Activated CD4-positive, alpha-beta T cell treated with anti-CD3 and anti-CD28 coated beads for 24 hours (primary cell): ENCODE measurements at regions not wholly inside any gene's neighbourhood (a gene's known extent, or its start where the extent isn't known, plus 50 kb on each side); places are given as distances from the start of the nearest gene placed in this dataset.

Experiments used
- DNase-seq, 2 donors: peaks; one replicate each; pipeline ENCODE4 v3.0.0-alpha.2; 2020; ENCODE audit warnings: low read depth in 2 of 2

GRCh38 chr4:121227341-121227792 is 63.2 kb upstream of the TNIP3 start:
- no peak for DNase-seq

GRCh38 chr4:121226362-121226761 is 62.2 kb upstream of the TNIP3 start:
- DNase-seq: no peak

GRCh38 chr4:121221608-121222007 is 57.5 kb upstream of the TNIP3 start:
- no peak for DNase-seq

GRCh38 chr4:121221201-121221600 is 57.1 kb upstream of the TNIP3 start:
- DNase-seq: no peak

GRCh38 chr4:121220698-121221097 is 56.6 kb upstream of the TNIP3 start:
- DNase-seq: no peak

- no peak for DNase-seq
These were observed 55.1 kb upstream of the TNIP3 start for GRCh38 chr4:121219227-121219626.

- no peak for DNase-seq
These were observed 53.2 kb upstream of the TNIP3 start for GRCh38 chr4:121217351-121217750.

- DNase-seq: no peak
These were observed 52.3 kb upstream of the TNIP3 start for GRCh38 chr4:121216461-121216860.

GRCh38 chr4:121213940-121214339 is 49.8 kb upstream of the TNIP3 start:
- no peak for DNase-seq
